Chondrocyte (in vitro differentiated cells): ENCODE measurements at regions not wholly inside any gene's neighbourhood (a gene's known extent, or its start where the extent isn't known, plus 50 kb on each side); places are given as distances from the start of the nearest gene placed in this dataset.

Experiments used
- DNase-seq: peaks from one replicate; pipeline ENCODE4 v3.0.0; 2021; ENCODE audit warnings: mixed read lengths, low spot score
- H3K27ac Mint-ChIP-seq: one replicate; pipeline ENCODE4 v1.8.0; 2021; ENCODE audit warnings: mild to moderate bottlenecking, moderate library complexity, mixed read lengths; ENCODE audit not compliant: unreplicated experiment
- H3K27me3 Mint-ChIP-seq: 2 replicates; pipeline ENCODE4 v1.8.0; 2021; ENCODE audit warnings: low read depth, mixed read lengths
- H3K36me3 Mint-ChIP-seq: 2 replicates; pipeline ENCODE4 v1.8.0; 2021; ENCODE audit warnings: low read depth, mixed read lengths
- H3K4me1 Mint-ChIP-seq: 2 replicates; pipeline ENCODE4 v1.8.0; 2021; ENCODE audit warnings: low read depth, mild to moderate bottlenecking, mixed read lengths
- H3K4me3 Mint-ChIP-seq: one replicate; pipeline ENCODE4 v1.8.0; 2021; ENCODE audit warnings: mild to moderate bottlenecking, moderate library complexity, mixed read lengths; ENCODE audit not compliant: unreplicated experiment
- H3K9me3 Mint-ChIP-seq: 2 replicates; pipeline ENCODE4 v1.8.0; 2021; ENCODE audit warnings: low read depth, mixed read lengths
- TF ChIP-seq, protein P1 (sequence below): fragments of 200-600 bp; sonication (generic); IDR thresholded peaks from 2 replicates; pipeline ENCODE4 v1.5.0; 2021; ENCODE audit warnings: antibody characterized with exemption, mild to moderate bottlenecking, moderate library complexity

DNA sequence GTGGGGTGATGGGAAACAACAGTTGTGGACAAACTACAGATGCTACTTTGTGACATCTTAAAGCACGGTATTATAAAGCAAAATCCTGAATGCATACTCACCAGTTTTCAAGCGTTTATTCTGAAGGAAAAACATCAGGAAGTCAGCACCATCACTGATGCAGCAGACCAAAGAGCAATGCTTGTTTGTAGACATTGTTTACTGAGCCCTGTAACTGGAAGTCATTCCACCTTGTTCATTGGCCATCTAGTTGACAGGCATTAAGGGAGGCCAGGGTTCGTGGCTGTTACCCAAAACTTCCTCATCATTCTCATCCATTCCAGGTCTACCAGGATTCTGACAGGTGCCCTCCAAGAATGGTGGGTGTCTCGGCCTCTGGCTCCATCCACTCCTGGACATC is 55.3 kb upstream of the FAM204A start:
- Mint-ChIP-seq H3K9me3 (peaks cover 5% of the 10 kb centered on the region), H3K27ac (no peak overlapping the region), H3K4me3 (no peak overlapping the region), H3K27me3 (no peaks in the 10 kb centered on the region), H3K36me3 (no peaks in the 10 kb centered on the region), H3K4me1 (peaks cover 3% of the 10 kb centered on the region)
- TF ChIP-seq, protein P1, sequence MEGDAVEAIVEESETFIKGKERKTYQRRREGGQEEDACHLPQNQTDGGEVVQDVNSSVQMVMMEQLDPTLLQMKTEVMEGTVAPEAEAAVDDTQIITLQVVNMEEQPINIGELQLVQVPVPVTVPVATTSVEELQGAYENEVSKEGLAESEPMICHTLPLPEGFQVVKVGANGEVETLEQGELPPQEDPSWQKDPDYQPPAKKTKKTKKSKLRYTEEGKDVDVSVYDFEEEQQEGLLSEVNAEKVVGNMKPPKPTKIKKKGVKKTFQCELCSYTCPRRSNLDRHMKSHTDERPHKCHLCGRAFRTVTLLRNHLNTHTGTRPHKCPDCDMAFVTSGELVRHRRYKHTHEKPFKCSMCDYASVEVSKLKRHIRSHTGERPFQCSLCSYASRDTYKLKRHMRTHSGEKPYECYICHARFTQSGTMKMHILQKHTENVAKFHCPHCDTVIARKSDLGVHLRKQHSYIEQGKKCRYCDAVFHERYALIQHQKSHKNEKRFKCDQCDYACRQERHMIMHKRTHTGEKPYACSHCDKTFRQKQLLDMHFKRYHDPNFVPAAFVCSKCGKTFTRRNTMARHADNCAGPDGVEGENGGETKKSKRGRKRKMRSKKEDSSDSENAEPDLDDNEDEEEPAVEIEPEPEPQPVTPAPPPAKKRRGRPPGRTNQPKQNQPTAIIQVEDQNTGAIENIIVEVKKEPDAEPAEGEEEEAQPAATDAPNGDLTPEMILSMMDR: no peak
- DNase-seq: no peak

DNA sequence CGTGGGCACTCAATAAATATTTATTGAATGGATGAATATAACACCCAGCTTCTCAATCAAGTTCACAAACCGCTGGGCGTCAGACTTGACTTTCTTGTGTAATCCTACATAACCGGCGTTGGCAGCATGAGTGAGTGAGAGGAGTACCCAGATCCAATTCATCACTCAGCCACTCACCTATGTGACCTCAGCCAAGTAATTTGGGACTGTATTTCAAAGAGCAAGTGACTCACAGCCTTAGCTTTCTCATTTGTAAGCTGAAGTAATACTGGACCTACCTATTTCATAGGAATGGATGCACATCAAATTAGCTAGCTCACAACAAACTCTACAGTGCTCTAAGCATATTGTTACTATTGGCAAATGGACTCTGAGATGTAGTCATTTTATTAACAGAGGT is 53.8 kb upstream of the FAM204A start:
- Mint-ChIP-seq H3K4me3 (no peak overlapping the region), H3K36me3 (no peaks in the 10 kb centered on the region), H3K27me3 (no peaks in the 10 kb centered on the region), H3K9me3 (no peaks in the 10 kb centered on the region), H3K4me1 (peaks cover 3% of the 10 kb centered on the region), H3K27ac (no peak overlapping the region)
- DNase-seq: no peak
- TF ChIP-seq, protein P1: no peak

DNA sequence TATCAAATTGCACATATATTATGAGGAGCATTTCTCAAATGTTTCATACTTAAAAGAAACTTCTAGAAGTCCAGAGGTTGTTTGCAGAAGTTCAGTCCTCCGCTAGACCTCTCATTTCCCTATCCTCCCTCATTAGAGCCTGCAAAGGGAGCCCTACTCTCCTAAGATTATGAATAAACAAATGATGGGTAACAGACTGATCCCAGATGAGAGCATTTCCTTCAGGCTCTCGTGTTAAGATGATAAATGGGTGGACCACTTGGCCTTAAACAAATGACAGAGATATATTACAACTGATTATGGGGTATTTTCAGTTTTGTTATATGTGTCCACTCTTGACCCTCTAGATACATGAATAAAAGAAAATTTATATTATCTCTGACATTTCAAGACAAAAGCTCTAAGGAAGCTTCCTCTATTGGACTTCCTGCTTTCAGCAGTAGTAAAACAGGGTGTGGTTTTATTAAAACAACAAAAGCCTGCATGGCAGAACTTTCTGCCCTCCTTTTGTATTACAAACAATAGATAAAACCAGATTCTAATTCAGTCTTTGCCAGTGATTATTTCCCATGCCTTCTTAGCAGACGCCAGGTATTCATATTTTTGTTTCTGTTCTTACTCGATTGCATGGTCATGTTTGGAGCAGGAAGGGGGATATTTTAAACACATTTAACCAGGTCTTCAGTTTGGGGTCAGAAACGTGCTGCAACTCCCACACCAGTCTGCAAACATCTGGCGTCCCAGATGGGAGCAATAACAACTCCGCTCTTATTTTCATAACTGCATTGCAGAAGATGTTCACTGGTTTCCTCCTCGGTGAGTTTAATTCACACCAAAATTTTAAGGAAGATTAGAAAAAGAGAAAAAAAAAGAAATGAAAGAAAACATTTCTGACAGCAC is 52.4 kb upstream of the FAM204A start:
- H3K27me3 Mint-ChIP-seq: no peaks in the 10 kb centered on the region
- peaks cover 3% of the 10 kb centered on the region for H3K4me1 Mint-ChIP-seq
- no peaks in the 10 kb centered on the region for H3K36me3 Mint-ChIP-seq
- H3K4me3 Mint-ChIP-seq: no peak overlapping the region
- DNase-seq: no peak
- TF ChIP-seq, protein P1: no peak
- no peaks in the 10 kb centered on the region for H3K9me3 Mint-ChIP-seq
- H3K27ac Mint-ChIP-seq: no peak overlapping the region

DNA sequence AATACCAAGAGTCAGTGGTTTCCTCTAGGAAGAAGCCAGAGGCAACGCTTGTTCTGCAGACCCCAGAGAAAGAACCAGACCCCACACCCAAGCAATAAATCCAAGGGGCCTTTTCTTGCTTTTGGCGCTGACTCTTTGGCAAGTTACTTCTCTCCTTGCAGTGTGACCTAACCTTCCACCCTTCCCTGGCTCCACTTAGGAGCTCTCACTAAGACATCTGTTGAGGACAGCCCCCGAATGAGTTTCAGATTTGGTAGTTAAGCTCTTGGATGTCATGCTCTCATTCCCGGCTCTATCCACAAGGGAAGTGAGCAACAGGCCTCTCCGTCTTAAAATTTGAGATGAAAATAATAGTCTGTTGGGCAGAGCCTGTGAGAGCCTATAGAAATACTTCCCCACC is 50.6 kb upstream of the FAM204A start:
- DNase-seq: no peak
- Mint-ChIP-seq H3K4me1 (peaks cover 3% of the 10 kb centered on the region), H3K4me3 (no peak overlapping the region), H3K9me3 (peaks cover 7% of the 10 kb centered on the region), H3K27me3 (peaks cover 1% of the 10 kb centered on the region), H3K27ac (no peak overlapping the region), H3K36me3 (no peaks in the 10 kb centered on the region)
- TF ChIP-seq, protein P1: no peak
